Astrocyte (in vitro differentiated cells and primary cell): ENCODE measurements at regions not wholly inside any gene's neighbourhood (a gene's known extent, or its start where the extent isn't known, plus 50 kb on each side); places are given as distances from the start of the nearest gene placed in this dataset.

ENCODE experiments used
- EZH2 ChIP-seq: IDR thresholded peaks from 2 replicates; pipeline ENCODE4 v1.6.1; 2012; ENCODE audit warnings: mild to moderate bottlenecking, low read length, inconsistent platforms; ENCODE audit not compliant: insufficient read depth
- TF ChIP-seq, protein P1 (sequence below): IDR thresholded peaks from 2 replicates; pipeline ENCODE4 v1.5.1; 2011; ENCODE audit warnings: low read depth, mild to moderate bottlenecking, inconsistent platforms, low read length, moderate library complexity; ENCODE audit not compliant: insufficient read depth

DNA sequence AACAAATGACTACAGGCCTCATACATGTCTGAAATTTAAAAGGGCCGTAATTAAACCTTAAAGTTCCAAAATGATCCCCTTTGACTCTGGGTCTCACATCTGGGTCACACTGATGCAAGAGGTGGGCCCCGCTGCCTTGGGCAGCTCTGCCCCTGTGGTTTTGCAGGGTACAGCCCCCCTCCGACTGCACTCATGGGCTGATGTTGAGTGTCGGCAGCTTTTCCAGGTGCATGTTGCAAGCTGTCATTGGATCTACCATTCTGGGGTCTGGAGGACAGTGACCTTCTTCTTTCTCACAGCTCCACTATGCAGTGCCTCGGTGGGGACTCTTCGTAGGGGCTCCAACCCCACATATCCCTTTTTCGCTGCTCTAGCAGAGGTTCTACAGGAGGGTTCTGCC lies 1537.9 kb downstream of the PCDH18 start:
- TF ChIP-seq, protein P1, sequence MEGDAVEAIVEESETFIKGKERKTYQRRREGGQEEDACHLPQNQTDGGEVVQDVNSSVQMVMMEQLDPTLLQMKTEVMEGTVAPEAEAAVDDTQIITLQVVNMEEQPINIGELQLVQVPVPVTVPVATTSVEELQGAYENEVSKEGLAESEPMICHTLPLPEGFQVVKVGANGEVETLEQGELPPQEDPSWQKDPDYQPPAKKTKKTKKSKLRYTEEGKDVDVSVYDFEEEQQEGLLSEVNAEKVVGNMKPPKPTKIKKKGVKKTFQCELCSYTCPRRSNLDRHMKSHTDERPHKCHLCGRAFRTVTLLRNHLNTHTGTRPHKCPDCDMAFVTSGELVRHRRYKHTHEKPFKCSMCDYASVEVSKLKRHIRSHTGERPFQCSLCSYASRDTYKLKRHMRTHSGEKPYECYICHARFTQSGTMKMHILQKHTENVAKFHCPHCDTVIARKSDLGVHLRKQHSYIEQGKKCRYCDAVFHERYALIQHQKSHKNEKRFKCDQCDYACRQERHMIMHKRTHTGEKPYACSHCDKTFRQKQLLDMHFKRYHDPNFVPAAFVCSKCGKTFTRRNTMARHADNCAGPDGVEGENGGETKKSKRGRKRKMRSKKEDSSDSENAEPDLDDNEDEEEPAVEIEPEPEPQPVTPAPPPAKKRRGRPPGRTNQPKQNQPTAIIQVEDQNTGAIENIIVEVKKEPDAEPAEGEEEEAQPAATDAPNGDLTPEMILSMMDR: no peak
- no peak for TF ChIP-seq EZH2
